Smooth muscle cell (in vitro differentiated cells): ENCODE measurements at regions not wholly inside any gene's neighbourhood (a gene's known extent, or its start where the extent isn't known, plus 50 kb on each side); places are given as distances from the start of the nearest gene placed in this dataset.

Experiments used
- DNase-seq: peaks from one replicate; lab custom pipeline; 2025; ENCODE audit not compliant: unreplicated experiment; lab: John Stamatoyannopoulos, UW
- H2AFZ ChIP-seq: fragments of 200-600 bp; sonication (generic); 2 replicates; pipeline ENCODE4 v1.6.0; 2016; ENCODE audit warnings: antibody characterized with exemption, low read depth, mild to moderate bottlenecking
- H3F3A ChIP-seq: fragments of 200-600 bp; sonication (generic); 2 replicates; pipeline ENCODE4 v1.6.0; 2017; ENCODE audit warnings: antibody characterized with exemption, low read depth
- H3K27ac ChIP-seq: fragments of 200-600 bp; sonication (generic); 2 replicates; pipeline ENCODE4 v1.5.1; 2016; ENCODE audit warnings: low read depth, mild to moderate bottlenecking
- H3K27me3 ChIP-seq: fragments of 200-600 bp; sonication (generic); 2 replicates; pipeline ENCODE4 v1.6.1; 2016; ENCODE audit warnings: low read depth, mild to moderate bottlenecking
- H3K36me3 ChIP-seq: fragments of 200-600 bp; sonication (generic); 2 replicates; pipeline ENCODE4 v1.5.1; 2016; ENCODE audit warnings: low read depth
- H3K4me1 ChIP-seq: fragments of 200-600 bp; sonication (generic); 2 replicates; pipeline ENCODE4 v1.5.1; 2016; ENCODE audit warnings: low read depth
- H3K4me2 ChIP-seq: fragments of 200-600 bp; sonication (generic); 2 replicates; pipeline ENCODE4 v1.6.0; 2016; ENCODE audit warnings: mild to moderate bottlenecking
- H3K4me3 ChIP-seq: fragments of 200-600 bp; sonication (generic); 2 replicates; pipeline ENCODE4 v1.5.1; 2016; ENCODE audit warnings: mild to moderate bottlenecking
- H3K79me2 ChIP-seq: fragments of 200-600 bp; sonication (generic); 2 replicates; pipeline ENCODE4 v1.6.0; 2016; ENCODE audit warnings: low read depth, mild to moderate bottlenecking
- H3K9ac ChIP-seq: fragments of 200-600 bp; sonication (generic); 2 replicates; pipeline ENCODE4 v1.6.0; 2016; ENCODE audit warnings: low read depth
- H3K9me3 ChIP-seq: fragments of 200-600 bp; sonication (generic); replicated peaks from 2 replicates; pipeline ENCODE4 v1.5.1; 2016; ENCODE audit warnings: low read depth
- H4K20me1 ChIP-seq: fragments of 200-600 bp; sonication (generic); 2 replicates; pipeline ENCODE4 v1.6.0; 2016; ENCODE audit warnings: low read depth
- WGBS: methylation state at CpG from one replicate; pipeline ENCODE4 v1.1.7; 2016; ENCODE audit warnings: low lambda C conversion rate; 5-methylcytosine and 5-hydroxymethylcytosine counted together
- TF ChIP-seq, protein P1 (sequence below): fragments of 200-600 bp; sonication (generic); IDR thresholded peaks from 2 replicates; pipeline ENCODE4 v1.5.1; 2017; ENCODE audit warnings: borderline replicate concordance, mild to moderate bottlenecking, antibody characterized with exemption; ENCODE audit not compliant: insufficient read depth, poor library complexity, severe bottlenecking

DNA sequence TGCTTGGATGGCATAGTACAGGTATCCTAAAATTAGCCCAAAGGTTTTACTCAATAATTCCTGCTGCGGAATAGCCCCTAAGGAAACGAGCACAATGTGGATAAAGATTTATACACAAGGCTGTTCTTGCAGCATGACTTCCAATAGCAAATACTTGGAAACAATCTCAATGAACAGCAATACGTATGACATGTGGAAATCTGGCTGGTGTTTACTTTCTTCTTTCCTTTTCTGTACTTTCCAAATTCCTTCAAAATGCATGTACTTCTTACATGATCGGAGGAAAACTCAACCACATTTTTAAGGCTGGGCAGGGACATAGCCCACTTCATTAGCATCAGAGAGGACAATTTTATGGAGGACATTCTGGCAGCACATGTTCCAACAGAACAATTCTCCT is 86.6 kb downstream of the C16orf95 start:
- H3K27me3 ChIP-seq, result no peaks in the 10 kb centered on the region
- H3K4me3 ChIP-seq, result no peak overlapping the region
- H3K79me2 ChIP-seq, result no peaks in the 10 kb centered on the region
- H3K9ac ChIP-seq, result no peak overlapping the region
- no peaks in the 10 kb centered on the region for H3K36me3 ChIP-seq
- H3K27ac ChIP-seq, result no peak overlapping the region
- H3K4me2 ChIP-seq, result no peak overlapping the region
- TF ChIP-seq, protein P1, sequence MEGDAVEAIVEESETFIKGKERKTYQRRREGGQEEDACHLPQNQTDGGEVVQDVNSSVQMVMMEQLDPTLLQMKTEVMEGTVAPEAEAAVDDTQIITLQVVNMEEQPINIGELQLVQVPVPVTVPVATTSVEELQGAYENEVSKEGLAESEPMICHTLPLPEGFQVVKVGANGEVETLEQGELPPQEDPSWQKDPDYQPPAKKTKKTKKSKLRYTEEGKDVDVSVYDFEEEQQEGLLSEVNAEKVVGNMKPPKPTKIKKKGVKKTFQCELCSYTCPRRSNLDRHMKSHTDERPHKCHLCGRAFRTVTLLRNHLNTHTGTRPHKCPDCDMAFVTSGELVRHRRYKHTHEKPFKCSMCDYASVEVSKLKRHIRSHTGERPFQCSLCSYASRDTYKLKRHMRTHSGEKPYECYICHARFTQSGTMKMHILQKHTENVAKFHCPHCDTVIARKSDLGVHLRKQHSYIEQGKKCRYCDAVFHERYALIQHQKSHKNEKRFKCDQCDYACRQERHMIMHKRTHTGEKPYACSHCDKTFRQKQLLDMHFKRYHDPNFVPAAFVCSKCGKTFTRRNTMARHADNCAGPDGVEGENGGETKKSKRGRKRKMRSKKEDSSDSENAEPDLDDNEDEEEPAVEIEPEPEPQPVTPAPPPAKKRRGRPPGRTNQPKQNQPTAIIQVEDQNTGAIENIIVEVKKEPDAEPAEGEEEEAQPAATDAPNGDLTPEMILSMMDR, result no peak
- peaks cover 4% of the 10 kb centered on the region for H3F3A ChIP-seq
- no peak overlapping the region for H2AFZ ChIP-seq
- WGBS, result 87% methylated on average over 4 of the region's 4 CpGs
- H4K20me1 ChIP-seq, result no peaks in the 10 kb centered on the region
- no peak for DNase-seq
- no peaks in the 10 kb centered on the region for H3K9me3 ChIP-seq
- H3K4me1 ChIP-seq, result no peaks in the 10 kb centered on the region

DNA sequence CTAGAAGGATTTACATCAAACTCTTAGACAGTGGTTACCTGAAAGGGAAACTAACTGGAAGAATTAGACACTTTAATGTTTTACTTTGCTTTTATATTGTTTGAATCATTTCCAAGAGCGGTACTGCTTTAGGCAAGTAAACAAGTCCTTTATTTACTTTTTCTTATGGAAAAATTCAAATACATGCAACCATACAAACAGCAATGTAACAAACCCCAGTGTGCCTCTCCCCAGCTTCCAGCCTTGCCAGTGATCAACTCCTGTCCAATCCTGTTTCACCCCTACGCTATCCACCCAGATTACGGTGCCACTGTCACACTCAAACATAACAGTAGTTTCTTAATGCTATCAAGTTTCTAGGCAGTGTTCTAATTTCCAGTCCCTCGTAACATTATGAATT is 85.9 kb downstream of the C16orf95 start:
- H3K36me3 ChIP-seq, result no peaks in the 10 kb centered on the region
- H3K27ac ChIP-seq, result no peak overlapping the region
- H3K9ac ChIP-seq, result no peak overlapping the region
- H3K4me1 ChIP-seq, result no peaks in the 10 kb centered on the region
- no peaks in the 10 kb centered on the region for H3K9me3 ChIP-seq
- DNase-seq, result no peak
- H3F3A ChIP-seq, result peaks cover 4% of the 10 kb centered on the region
- no peaks in the 10 kb centered on the region for H4K20me1 ChIP-seq
- H2AFZ ChIP-seq, result no peak overlapping the region
- TF ChIP-seq, protein P1, result no peak
- H3K4me3 ChIP-seq, result no peak overlapping the region
- H3K79me2 ChIP-seq, result no peaks in the 10 kb centered on the region
- H3K4me2 ChIP-seq, result no peak overlapping the region
- 99% methylated on average over 4 of the region's 4 CpGs for WGBS
- H3K27me3 ChIP-seq, result no peaks in the 10 kb centered on the region

DNA sequence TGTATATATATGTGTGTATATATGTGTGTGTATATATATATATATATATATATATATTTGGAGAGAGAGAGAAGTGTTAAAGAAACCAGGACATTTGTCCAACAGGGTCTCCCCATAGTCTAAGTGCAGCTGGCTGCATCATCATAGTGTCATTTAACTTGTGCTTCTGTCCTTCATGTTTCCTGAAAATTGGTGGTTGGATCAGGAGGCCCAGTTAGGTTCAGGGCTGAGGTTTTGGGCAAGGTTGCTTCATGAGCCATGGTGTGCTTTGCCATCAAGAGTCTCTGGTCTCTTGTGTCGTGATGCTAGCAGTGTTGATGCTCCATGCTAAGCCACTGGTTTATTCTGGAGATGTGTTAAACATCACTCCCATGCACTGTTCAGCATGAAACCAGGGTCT is 85.3 kb downstream of the C16orf95 start:
- Histone ChIP-seq H3K4me2 (no peak overlapping the region), H3K4me1 (no peaks in the 10 kb centered on the region), H2AFZ (no peak overlapping the region), H3K27ac (no peak overlapping the region), H3K9ac (no peak overlapping the region), H3K79me2 (no peaks in the 10 kb centered on the region), H4K20me1 (no peaks in the 10 kb centered on the region), H3K36me3 (no peaks in the 10 kb centered on the region), H3K4me3 (no peak overlapping the region), H3F3A (peaks cover 3% of the 10 kb centered on the region), H3K9me3 (no peaks in the 10 kb centered on the region), H3K27me3 (no peaks in the 10 kb centered on the region)
- 95% methylated on average over 1 of the region's 1 CpG for WGBS
- TF ChIP-seq, protein P1, result no peak
- no peak for DNase-seq

- TF ChIP-seq, protein P1, result peak; percentile 6
- Histone ChIP-seq H3K79me2 (no peaks in the 10 kb centered on the region), H3F3A (no peaks in the 10 kb centered on the region), H2AFZ (no peak overlapping the region), H3K27ac (no peak overlapping the region), H3K27me3 (no peaks in the 10 kb centered on the region), H3K9me3 (no peaks in the 10 kb centered on the region), H3K4me2 (no peak overlapping the region), H3K36me3 (no peaks in the 10 kb centered on the region), H3K4me3 (no peak overlapping the region), H4K20me1 (no peaks in the 10 kb centered on the region), H3K9ac (no peak overlapping the region), H3K4me1 (no peaks in the 10 kb centered on the region)
- DNase-seq, result no peak
- whole genome bisulfite sequencing, result 69% methylated on average over 10 of the region's 10 CpGs
These were observed 83.3 kb downstream of the C16orf95 start for GRCh38 chr16:87233928-87234327.
